Endothelial cell of umbilical vein (primary cell): ENCODE measurements at regions not wholly inside any gene's neighbourhood (a gene's known extent, or its start where the extent isn't known, plus 50 kb on each side); places are given as distances from the start of the nearest gene placed in this dataset.

Source experiments
- CTCF ChIP-seq, 2 donors: IDR thresholded peaks; 1 replicate in 1 of 2; 2 replicates in 1 of 2; pipeline ENCODE4 v1.5.1; 2011; ENCODE audit warnings: low read length in 2 of 2, mild to moderate bottlenecking in 2 of 2, moderate library complexity in 2 of 2, control low read depth in 1 of 2, inconsistent platforms in 1 of 2, low read depth in 1 of 2; ENCODE audit not compliant: insufficient read depth in 1 of 2; ENCODE audit errors: extremely low read depth in 1 of 2
- EZH2 ChIP-seq: IDR thresholded peaks from 2 replicates; pipeline ENCODE4 v1.6.1; 2012; ENCODE audit warnings: borderline replicate concordance, low read depth, mild to moderate bottlenecking, moderate library complexity, low read length, inconsistent platforms; ENCODE audit not compliant: severe bottlenecking
- FOS ChIP-seq: IDR thresholded peaks from 2 replicates; pipeline ENCODE4 v1.6.1; 2011; ENCODE audit warnings: mild to moderate bottlenecking, low read length, moderate library complexity, borderline replicate concordance; ENCODE audit not compliant: insufficient read depth
- POLR2A ChIP-seq: IDR thresholded peaks from 2 replicates; pipeline ENCODE4 v1.6.1; 2012; ENCODE audit warnings: low read depth, mild to moderate bottlenecking, control low read depth, low read length
- POLR2AphosphoS5 ChIP-seq: IDR thresholded peaks from 2 replicates; pipeline ENCODE4 v1.6.1; 2012; ENCODE audit warnings: low read depth, mild to moderate bottlenecking, control low read depth, low read length, moderate library complexity; ENCODE audit not compliant: insufficient read depth

GRCh38 chr12:95390192-95390591 is 83.8 kb upstream of the METAP2 start:
- TF ChIP-seq CTCF (IDR thresholded peaks at IDR 0.05; ENCODE audit: extremely low read depth in 1 of 2, insufficient read depth in 1 of 2, low read depth in 1 of 2, low read length in 2 of 2) = no peak
- TF ChIP-seq POLR2A = no peak
- TF ChIP-seq EZH2 = no peak
- no peak for TF ChIP-seq POLR2AphosphoS5
- no peak for TF ChIP-seq FOS
